A673 (cell line): ENCODE measurements at regions not wholly inside any gene's neighbourhood (a gene's known extent, or its start where the extent isn't known, plus 50 kb on each side); places are given as distances from the start of the nearest gene placed in this dataset.

ENCODE experiments used
- BruUV-seq: library from RNA; stranded (reverse); fragments of 400-500 nt; replicated peaks from 2 replicates; lab custom pipeline; 2021; lab: Mats Ljungman, UMichigan
- CTCF ChIA-PET: fragments of 300-600 bp; sonication (Branson Sonifier 250); formaldehyde crosslinking; loops from one replicate; lab custom pipeline; 2022; ENCODE audit warnings: antibody characterized with exemption; lab: Charles Lee
- POLR2A ChIA-PET: fragments of 300-600 bp; sonication (Branson Sonifier 250); formaldehyde crosslinking; loops from one replicate; lab custom pipeline; 2022; ENCODE audit warnings: antibody characterized with exemption; ENCODE audit not compliant: low non-redundant PET; lab: Charles Lee
- DNase-seq: peaks from one replicate; pipeline ENCODE4 v3.0.0-alpha.2; 2015; ENCODE audit warnings: low spot score
- H3K27ac ChIP-seq: fragments of 200-600 bp; sonication (generic); 2 replicates; pipeline ENCODE4 v1.5.1; 2016; ENCODE audit warnings: mixed run types, low read depth, mild to moderate bottlenecking, mixed read lengths, antibody characterized with exemption, low read length; ENCODE audit not compliant: poor library complexity, severe bottlenecking
- H3K27me3 ChIP-seq: fragments of 200-600 bp; sonication (generic); replicated peaks from 2 replicates; pipeline ENCODE4 v1.6.1; 2017; ENCODE audit warnings: mixed run types, low read depth, mild to moderate bottlenecking, mixed read lengths, antibody characterized with exemption, low read length; ENCODE audit not compliant: insufficient read depth, poor library complexity
- H3K36me3 ChIP-seq: fragments of 200-600 bp; sonication (generic); 2 replicates; pipeline ENCODE4 v1.6.1; 2016; ENCODE audit warnings: mixed run types, mild to moderate bottlenecking, mixed read lengths, antibody characterized with exemption, low read length; ENCODE audit not compliant: insufficient read depth, poor library complexity, severe bottlenecking
- H3K4me1 ChIP-seq: fragments of 200-600 bp; sonication (generic); 2 replicates; pipeline ENCODE4 v1.6.1; 2017; ENCODE audit warnings: mixed run types, mild to moderate bottlenecking, mixed read lengths, antibody characterized with exemption, low read length; ENCODE audit not compliant: insufficient read depth, poor library complexity, severe bottlenecking
- H3K4me3 ChIP-seq: fragments of 200-600 bp; sonication (generic); 2 replicates; pipeline ENCODE4 v1.5.1; 2016; ENCODE audit warnings: low read depth, mixed run types, mild to moderate bottlenecking, mixed read lengths, low read length; ENCODE audit not compliant: poor library complexity, severe bottlenecking
- H3K9me3 ChIP-seq: fragments of 200-600 bp; sonication (generic); 2 replicates; pipeline ENCODE4 v1.6.1; 2016; ENCODE audit warnings: mixed run types, low read depth, mild to moderate bottlenecking, mixed read lengths, antibody characterized with exemption, low read length; ENCODE audit not compliant: poor library complexity, severe bottlenecking
- CTCF ChIP-seq: fragments of 300-800, 200-600 bp; sonication (generic); conservative IDR thresholded peaks from 2 replicates; pipeline ENCODE4 v1.5.1; 2017; ENCODE audit warnings: low read depth, mild to moderate bottlenecking, antibody characterized with exemption, low read length, moderate library complexity, mixed read lengths
- EZH2 ChIP-seq: fragments of 200-600 bp; sonication (generic); IDR thresholded peaks from 2 replicates; pipeline ENCODE4 v1.6.1; 2017; ENCODE audit warnings: borderline replicate concordance, low read depth, mild to moderate bottlenecking, mixed read lengths, antibody characterized with exemption, low read length; ENCODE audit not compliant: poor library complexity, severe bottlenecking
- intact Hi-C: fragments of 100-400 bp; cut with micrococcal nuclease; formaldehyde crosslinking; loops from one replicate; pipeline ENCODE4 v1.10.0; 2022; ENCODE audit not compliant: unreplicated experiment

- CTCF ChIA-PET = no interaction called here
- H3K36me3 ChIP-seq = no peaks in the 10 kb centered on the region
- no peak for DNase-seq
- H3K4me3 ChIP-seq = no peak overlapping the region
- intact Hi-C loops = no loop called here
- POLR2A ChIA-PET = no interaction called here
- TF ChIP-seq CTCF (no peak), EZH2 (no peak)
- no peaks in the 10 kb centered on the region for H3K27me3 ChIP-seq
- no peaks in the 10 kb centered on the region for H3K4me1 ChIP-seq
- H3K9me3 ChIP-seq = no peaks in the 10 kb centered on the region
- no TSS peak for BruUV-seq
- no peak overlapping the region for H3K27ac ChIP-seq
Observed at GRCh38 chr15:98344591-98344990, 303.7 kb upstream of the IGF1R start.

- H3K36me3 ChIP-seq = no peaks in the 10 kb centered on the region
- TF ChIP-seq EZH2 (no peak), CTCF (no peak)
- no peak overlapping the region for H3K4me3 ChIP-seq
- CTCF ChIA-PET = no interaction called here
- H3K4me1 ChIP-seq = no peaks in the 10 kb centered on the region
- POLR2A ChIA-PET = no interaction called here
- no peak for DNase-seq
- no peaks in the 10 kb centered on the region for H3K9me3 ChIP-seq
- no TSS peak for BruUV-seq
- H3K27ac ChIP-seq = no peak overlapping the region
- intact Hi-C loops = no loop called here
- H3K27me3 ChIP-seq = peaks cover 12% of the 10 kb centered on the region
Observed at GRCh38 chr15:98347001-98347400, 301.3 kb upstream of the IGF1R start.

GRCh38 chr15:98347866-98348265, 300.5 kb upstream of the IGF1R start:
- CTCF ChIA-PET = no interaction called here
- Histone ChIP-seq H3K4me1 (no peaks in the 10 kb centered on the region), H3K9me3 (no peaks in the 10 kb centered on the region), H3K27me3 (peaks cover 12% of the 10 kb centered on the region), H3K4me3 (no peak overlapping the region), H3K36me3 (no peaks in the 10 kb centered on the region), H3K27ac (no peak overlapping the region)
- no peak for TF ChIP-seq EZH2
- no peak for TF ChIP-seq CTCF
- POLR2A ChIA-PET = no interaction called here
- intact Hi-C loops = no loop called here
- BruUV-seq = no TSS peak
- no peak for DNase-seq
